Cerebellar nuclear complex (tissue), 1 donor: ENCODE measurements at regions not wholly inside any gene's neighbourhood (a gene's known extent, or its start where the extent isn't known, plus 50 kb on each side); places are given as distances from the start of the nearest gene placed in this dataset.

Experiments
- DNase-seq, 2 experiments: peaks; one replicate each; lab custom pipeline; 2025; lab: John Stamatoyannopoulos, UW

DNA sequence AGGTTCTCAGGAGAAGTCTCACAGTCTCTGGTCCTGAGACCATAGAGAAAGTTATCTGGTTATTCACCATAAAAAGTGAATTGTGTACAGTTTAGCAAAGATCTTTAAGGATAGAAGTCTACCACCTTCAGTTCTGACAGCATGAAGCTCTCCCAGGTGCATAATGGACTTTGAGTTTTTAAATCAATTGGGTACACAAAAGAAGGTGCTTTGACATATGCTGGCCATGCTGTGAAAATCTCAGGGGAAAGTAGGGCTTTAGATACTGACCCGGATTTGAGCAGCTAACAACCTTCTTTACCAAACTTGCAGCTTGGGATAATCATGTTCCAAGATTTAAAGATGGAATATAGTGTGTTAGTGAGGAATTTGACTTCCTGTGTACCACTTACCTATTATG is 264.2 kb downstream of the ZSWIM6 start:
- DNase-seq, result no peak

DNA sequence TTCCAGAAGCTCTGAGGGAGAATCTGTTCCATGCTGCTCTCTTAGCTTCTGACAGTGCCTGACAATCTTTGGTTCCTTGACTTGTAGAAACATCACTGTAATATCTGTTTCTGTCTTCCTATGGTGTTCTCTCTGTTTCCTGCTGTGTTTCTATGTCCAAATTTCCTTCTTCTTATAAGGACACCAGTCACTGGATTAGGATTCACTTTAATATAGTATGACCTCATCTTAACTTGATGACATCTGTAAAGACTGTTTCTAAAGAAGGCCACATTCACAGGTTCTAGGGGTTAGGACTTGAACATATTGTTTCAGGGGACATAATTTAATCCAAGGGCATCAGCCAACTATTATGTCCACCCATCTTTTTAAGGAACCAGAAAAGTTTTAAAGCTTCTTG is 265.6 kb downstream of the ZSWIM6 start:
- DNase-seq, result no peak

DNA sequence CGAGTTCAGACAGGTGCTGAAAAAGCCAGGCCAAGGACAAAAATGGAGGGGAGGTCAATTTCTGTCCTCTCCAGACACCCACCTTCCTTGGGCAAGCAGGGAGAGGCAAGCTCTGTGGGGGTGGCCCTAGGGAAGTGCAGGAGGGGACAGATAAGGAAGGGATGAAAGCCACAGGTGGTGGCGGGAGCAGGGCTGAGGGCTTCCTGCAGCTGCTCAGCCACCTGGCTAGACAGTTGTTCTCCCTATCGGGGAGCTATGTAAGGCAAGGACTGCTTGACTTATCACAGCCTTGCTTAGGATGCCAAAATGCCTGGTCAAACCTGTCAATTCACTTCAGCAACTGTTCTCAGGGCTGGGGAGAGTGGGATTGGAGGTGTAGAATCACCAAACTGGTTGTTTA is 266.1 kb downstream of the ZSWIM6 start:
- no peak for DNase-seq

DNA sequence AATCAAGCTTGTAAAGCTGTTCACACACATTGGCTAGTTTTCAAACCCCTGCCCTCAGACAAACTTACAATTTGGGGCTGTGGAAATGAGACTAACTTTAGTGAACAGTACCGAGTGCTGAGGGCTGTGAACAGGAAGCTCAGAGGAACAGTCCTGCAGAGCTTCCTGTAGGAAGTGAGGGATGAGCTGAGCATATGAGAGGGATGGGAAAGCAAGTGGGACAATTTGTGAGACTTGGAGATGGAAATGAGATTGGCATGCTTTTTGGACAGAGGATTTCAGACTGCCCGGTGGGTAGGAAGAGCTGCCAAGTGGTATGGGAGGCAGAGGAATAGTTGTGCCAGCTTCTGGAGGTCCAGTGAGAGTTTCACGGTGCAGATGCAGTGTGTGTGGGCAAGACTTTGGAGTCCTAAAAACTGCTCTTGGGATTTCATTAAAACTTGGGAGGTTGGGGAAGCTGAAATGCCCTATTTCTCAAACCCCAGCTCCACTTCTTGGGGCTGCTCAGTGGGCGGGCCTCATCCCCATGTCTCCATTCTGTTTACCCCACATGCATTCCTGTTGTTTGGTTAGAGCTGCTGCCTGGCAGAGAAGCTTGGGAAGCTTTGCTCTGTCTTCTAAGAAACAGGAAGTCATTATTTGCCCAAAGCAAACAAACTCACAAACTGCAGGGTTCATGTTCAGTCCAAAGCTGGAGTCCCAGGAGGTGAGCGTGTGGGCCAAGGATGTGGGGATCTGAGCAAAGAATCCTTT is 267.5 kb downstream of the ZSWIM6 start:
- DNase-seq, result no peak

DNA sequence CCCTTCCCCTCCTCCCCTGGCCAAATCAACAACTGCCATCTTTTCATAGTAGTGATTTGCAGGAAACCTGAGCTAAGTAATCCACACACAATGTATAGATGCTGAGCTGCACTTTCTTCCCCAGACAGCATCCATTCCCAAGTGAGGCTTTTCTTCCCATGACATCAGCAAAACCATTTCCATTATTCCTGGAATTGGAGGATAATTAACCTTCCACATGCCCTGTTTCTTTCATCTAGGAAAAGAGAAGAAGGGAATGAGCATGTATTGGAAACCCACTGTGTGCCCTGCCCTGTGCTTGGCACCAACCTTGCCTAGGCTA is 268.0 kb downstream of the ZSWIM6 start:
- DNase-seq, result no peak

DNA sequence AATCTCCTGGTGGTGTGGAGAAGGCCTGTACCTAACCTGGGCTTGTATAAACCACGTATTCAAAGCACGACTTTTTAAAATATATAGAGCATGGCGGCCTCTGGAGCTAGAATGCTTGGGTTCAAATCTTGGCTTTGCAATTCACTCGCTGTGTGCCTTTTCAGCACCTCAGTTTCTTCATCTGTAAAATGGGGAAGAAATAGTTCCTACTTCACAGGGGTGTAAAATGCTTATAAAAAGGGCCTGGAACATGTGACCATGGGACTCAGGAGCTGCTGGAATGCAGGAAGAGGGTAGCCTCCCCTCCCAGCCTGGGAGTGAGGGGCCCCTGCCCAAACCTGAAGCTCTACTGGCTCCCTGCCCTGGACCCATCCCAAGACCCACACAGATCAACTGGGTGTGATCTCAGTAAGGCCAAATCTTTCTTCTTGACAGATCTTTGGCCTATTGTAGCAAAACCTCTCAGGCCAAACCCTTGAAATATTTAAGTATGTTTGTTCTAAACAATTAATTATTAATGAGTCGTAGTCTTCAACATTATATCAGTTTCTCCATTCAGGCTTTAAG is 269.0 kb downstream of the ZSWIM6 start:
- DNase-seq, result no peak

DNA sequence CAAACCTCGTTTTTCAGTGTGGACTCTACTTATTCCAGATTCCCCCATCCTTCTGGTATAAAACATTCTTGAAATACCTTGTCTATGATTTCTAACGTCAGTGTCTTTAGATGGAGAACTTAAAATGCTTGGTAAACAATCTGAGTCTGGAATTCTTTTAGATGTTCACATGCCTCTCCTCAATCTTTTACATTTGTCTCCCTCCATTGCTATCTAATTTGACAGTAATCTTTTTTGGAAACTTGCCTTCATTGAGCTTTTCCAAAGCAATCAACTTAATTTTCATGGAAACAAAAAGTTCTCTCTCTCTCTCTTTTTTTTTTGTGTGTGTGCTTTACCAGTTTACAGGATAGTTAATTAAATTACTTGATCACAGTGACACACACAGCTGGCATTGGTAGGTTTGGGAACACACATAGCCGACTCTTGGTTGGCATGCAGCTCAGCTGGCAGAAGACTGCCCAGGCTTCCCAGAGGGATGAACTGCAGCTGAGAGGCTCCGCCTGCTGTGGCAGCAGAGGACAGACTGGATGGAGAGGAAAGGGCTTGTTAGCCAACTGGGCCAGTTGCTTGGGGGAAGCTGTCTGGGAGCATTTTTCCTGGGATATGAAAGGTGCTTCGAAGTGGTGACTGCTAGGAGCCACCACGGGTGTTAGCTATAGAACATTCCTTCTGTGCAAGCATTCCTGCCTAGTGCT is 271.3 kb downstream of the ZSWIM6 start:
- DNase-seq, result no peak

DNA sequence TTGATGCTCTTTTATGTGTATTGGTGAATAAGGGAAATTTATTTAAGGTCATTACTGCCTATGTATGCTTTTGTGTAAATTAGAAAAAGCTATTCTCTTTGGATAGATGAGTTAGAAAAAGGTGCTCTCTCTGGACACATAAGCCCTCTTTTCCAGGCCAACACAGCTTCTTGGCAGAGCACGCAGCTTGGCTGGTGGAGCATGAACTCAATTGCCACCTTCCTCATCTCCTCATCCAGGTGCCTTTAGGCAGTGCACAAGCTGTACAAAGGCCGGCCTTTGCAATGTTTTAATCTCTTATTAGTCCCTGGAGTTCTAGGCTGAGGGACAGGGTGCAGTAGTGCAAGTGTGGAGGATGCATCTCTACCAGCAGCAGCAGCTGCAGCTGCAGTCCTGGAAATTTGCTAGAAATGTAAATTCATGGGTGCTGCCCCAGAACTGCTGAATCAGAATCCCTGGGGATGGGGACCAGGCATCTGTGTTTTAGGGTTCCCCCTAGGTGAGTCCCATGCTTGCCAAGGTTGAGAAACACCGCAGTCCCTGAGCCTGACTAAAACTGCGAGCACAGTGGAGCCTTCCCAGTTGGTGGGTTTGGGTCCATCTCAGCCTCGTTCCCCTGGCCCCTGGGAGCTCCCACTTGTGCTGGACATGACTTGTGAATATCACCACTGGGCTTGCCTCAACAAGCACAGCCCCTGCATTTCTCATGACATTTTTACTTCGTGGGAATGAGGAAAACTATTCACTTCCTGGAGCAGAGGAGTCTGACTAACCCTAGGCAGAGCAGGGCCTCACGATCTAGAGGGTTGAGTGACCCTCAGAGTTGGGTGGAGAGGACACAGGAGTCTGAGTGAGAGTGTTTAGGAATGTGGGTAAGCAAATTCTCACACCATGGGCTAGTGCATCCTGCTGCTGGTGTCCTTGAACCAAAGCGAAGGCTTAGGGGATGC is 272.3 kb downstream of the ZSWIM6 start:
- DNase-seq, result no peak

DNA sequence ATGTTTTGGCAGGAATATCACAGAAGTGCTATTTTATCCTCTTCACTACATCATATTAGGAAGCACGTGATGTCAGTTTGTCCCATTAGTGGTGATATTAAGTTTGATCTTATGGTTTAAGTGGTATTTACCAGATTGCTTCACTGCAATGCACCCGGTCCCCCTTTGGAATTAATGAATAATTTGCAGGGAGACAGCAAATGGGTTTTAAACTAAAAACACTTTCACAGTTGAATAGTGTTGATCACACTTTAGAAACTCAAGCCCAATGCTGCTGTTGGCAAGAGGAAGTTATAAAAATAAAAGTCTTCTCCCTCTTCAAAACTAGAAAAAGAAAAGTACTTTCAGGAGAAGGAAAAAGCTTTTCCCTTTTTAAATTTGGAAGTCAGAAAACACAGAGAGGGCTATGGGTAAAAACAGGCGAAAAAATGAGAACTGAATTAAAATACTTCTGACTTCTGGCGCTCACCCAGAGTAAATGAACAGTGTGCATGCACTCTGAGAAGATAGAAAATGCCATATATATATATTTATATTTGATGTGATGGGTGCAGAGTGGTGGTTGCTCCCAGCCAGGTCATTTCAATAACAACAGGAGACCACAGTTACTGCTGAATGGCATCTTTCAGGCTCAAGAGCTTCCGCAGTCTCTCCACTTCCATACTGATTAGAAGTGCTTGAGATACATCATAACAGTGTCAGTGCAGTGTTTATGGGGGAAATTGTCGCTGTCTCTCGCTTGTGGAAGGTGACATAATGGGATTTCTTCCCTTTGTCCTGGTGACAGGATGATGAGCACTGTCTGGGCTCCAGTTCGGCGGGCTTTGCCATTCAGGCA is 278.0 kb downstream of the ZSWIM6 start:
- no peak for DNase-seq

DNA sequence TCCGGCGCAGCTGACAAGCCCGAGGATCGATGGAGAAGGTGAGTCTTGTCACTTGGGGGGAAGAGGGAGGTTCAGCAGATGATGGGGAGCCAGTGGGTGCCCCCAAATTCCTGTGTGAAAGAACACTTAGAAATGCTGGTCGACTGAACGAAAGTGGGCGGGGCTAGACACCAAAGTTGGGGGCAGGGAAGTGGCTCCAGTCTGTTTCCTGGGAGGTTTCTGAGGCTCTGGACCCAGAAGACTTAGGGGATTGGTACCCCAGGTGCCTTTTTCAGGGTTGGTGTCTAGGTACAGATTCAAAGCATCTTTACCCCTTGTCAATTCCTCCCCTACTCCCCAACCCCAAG is 278.6 kb downstream of the ZSWIM6 start:
- no peak for DNase-seq

DNA sequence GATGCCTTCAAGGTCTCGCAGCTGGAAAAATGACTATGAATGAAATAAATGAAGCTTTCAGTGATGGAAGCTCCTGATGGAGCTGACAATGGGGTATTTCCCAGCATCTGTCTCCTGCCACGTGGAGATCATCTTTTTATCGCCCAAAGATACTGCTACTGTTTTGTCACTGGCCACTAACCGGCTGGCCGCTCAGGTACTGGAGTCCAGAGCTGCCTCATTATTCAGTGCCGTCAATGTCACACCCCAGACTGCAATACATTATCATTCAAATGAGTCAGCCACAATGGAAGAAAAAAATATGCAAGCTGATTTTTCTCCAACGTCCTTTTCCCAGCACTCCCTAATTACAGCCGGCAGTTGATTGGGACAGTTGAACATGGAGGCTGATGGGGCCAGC is 280.4 kb downstream of the ZSWIM6 start:
- no peak for DNase-seq

DNA sequence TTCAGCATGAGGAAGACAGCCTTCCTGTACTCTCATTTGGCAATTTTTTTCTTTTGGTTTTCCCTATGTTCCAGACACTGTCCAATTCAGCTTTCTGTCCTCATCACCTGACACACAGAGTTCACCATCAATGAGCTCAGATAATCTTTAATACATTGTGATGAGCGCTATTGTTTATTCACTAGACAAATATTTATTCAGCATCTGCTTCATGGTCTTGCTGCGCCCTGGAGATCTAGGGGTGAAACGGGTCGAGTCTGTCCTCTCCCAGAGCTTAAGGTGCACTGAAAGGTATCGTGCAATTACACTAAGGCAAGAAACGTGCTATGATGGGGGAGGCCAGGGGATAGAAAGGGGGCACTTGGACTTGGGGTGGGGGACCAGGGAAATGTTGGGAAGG is 281.6 kb downstream of the ZSWIM6 start:
- no peak for DNase-seq

DNA sequence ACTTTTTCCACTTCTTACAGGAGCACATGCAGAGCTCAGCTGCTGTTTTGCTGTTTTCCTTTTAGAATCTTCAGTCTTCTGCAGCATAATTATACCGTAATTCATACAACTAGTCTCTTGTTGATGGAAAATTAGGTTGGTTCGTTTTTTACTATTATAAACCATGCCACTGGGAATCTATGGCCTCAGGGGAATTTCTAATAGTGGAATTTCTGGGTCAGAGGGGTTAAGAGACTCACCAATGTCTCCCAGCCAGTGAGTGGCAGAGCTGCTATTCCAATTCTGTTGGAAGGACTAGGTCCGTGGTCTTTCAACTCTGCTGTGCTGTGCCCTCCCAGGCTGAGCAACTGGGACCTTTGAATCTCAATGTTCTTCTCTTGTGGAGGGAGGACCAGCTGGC is 282.5 kb downstream of the ZSWIM6 start:
- no peak for DNase-seq

DNA sequence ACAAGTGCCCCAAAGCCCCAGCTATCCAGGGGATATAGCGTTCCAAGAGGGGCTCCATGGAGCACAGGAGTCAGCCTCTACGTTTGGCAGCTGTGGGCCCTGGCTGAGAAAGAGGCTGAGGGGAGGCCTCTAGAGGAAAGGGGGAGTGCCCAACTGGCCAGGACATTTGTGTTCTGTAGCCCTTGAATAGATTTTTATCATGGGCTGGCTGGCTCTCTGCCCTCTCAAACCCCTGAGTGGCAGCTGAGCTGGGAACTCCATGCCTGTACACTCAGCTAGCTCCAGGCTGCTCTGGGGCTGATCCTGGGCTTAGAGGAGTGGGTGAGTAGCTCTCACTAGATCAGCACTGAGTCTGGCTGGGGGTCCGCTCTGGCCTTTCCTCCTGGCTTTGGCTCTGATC is 285.0 kb downstream of the ZSWIM6 start:
- DNase-seq, result no peak

DNA sequence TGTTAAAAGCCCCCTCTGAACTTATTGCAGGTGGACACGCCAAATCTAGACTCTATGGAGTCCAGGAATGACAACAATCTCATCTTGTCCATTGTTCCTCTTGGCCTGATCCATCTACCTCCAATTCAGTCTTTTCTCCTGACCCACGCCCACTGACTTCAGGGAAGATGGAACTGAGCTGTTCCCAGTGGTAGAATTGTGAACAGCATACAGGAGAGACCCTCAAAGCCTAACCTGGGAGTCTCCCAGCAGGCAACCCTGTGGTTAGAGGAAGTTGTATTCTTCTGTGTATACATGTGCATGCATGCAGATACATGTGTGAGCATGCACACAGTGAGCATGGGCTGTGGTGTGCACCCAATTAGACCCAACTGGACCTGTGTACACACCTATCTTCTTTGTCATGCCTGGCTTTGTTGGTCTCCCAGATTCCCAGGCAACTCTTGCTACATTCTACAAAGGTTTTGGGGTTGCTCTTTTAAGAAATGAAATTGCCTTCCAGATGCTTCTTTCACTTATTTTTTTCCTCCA is 286.0 kb downstream of the ZSWIM6 start:
- DNase-seq, result no peak

DNA sequence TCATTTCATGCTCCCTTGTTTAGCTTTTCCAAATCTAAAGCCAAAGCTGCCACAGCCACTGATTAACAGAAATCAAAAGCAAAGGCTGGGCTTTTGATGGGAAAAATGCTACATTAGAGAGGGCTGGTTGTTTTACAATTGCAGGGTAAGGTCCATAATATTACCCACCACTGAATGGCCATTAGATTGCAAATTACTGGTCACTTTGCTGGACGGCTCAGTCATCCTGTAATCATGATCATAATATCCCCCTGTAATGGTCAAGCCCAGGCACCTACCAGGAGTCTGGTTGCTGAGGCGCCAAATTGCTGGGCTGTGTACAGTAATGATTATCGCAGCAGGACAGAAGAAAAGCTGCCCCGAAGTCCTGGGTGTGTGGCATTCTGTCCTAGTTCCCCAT is 286.5 kb downstream of the ZSWIM6 start:
- no peak for DNase-seq

DNA sequence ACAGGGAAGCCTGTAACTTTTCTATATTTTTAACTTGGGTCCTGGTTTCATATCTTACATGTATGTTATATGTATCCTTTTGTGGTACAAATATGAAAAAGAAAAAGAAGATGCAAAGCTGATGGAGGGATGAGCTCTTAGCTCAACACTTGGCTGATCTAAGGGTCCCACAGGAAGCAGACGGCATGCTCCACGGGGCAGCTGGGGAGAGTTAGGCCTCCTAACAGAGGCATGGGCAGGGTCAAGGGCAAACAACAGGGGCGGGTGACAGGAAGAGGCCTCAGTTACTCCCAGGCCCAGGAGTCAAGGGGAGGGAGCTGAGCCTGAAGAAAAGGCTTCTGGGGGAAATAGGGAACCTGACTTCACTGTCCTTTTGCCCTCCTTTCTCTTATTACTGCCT is 287.2 kb downstream of the ZSWIM6 start:
- no peak for DNase-seq

DNA sequence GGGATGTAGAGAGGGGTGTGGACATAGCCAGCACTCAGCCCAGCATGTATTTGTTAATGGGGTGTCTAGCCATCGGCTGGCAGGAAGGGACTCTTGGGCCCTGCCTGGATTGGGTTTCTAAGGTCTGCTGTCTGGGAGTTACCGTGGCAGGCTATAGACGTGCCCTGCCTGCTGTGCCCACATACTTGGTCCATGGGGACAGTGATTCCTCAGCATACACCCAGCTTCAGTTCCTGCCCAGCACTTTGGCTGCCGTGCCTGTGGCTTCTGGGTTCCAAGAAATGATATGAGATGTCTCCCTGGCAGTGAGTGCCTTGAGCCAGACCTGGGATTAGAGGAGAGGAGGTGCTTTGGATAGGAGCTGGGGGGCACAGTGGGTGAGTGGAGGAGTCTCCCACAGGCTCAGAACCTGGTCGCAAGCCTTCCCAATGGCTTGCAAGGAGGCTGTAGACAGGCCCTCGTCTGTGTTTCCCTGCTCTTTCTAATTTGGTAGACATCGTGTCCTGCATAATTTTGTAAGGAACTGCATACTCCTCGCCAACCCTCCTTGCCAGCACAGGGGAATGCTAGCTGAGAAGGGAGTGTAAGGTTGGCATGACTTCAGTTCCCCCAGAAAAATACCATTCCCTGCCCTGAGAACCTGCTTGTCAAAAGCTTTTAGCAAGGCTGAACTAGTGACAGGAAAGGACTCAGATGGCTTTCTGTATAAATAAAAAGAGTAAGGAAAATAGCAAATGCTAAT is 287.9 kb downstream of the ZSWIM6 start:
- DNase-seq, result no peak

DNA sequence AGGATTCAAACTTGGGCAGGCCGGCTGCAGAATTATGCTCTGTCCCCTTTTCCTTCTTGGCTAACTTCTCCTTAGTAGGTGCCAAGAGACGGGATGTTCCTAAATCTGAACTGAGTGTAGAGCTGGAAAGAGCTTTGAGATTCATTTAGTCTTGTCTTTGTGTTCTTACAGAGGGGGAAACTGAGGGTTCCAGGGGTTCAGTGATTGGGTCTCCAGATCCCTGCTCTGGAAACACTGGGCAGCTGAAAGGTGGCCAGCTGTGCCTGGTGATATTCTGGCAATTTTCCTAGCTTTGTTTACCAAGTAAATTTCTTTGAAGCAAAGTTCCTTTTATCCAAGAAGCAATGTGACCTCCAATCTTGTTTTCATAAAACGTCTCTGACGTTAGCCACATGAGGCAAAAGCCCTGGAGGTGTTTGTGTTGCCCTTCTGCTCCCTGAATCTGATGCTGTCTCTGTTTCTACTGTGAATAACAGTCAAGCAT is 288.7 kb downstream of the ZSWIM6 start:
- DNase-seq, result no peak

DNA sequence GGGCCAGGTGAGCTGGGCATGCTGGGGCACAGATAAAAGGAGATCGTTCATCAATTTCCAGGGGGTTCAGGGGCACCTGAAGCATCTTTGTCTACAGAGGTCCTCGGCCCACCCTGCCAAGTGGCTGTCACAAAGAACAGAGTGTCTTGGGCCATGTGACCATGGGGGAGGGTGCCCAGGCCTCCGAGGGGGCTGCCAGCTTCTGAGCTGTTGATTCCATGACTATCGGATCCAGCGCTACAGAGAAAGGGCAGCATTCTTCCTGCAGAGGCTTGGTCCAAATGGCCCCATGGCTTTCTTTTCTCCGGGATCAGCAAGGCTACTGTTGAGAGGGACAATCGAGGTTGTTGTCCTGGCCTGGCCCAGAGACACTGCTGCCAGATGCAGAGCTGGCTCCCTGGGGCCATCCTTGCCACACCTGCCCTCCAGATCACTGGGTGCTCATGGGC is 289.2 kb downstream of the ZSWIM6 start:
- DNase-seq, result no peak
